ENCODE measurements at regions not wholly inside any gene's neighbourhood (a gene's known extent, or its start where the extent isn't known, plus 50 kb on each side); places are given as distances from the start of the nearest gene placed in this dataset.

DNA sequence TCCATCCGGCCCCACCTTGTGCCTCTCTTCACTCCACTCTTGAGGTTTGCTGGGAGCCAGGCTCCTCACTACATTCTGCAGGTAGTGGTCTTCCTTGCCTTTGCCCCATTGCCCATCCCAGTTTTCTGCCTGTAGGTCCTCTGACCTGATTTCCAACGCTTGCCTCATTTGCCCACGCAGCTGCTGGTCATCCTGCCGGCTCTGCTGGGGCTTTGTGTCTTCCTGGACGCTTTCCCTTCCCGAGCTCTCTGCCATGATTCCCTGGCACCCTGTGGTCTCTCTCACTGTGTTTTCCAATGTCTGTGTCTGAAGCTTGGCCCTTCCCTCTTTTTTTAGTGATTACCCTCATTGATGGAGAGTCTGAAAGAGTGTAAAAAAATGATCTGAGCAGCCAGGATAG lies 451.6 kb downstream of the UTRN start:
- DNase-seq, result no peak

DNA sequence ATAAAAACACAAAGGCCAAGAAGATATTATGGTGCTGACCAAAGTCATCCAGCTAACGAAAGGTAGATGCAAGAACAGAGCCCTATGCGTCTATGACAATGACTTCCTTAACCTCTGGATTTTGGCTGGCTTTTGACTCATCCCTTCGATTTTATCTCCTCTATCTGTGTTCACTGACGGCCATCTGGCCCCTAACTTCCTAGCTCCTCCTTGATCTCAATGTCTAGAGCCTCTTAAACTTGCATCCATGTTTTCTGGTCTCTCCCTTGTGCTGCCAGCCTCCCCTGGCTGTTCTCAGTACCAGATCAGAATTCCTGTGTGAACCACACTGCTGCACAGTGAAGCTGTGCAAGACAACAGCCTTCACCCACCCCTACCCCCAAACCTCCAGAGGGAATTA lies 452.9 kb downstream of the UTRN start:
- DNase-seq, result no peak

- no peak for DNase-seq
Measured at GRCh38 chr6:144739873-144740272, 454.7 kb downstream of the UTRN start.

DNA sequence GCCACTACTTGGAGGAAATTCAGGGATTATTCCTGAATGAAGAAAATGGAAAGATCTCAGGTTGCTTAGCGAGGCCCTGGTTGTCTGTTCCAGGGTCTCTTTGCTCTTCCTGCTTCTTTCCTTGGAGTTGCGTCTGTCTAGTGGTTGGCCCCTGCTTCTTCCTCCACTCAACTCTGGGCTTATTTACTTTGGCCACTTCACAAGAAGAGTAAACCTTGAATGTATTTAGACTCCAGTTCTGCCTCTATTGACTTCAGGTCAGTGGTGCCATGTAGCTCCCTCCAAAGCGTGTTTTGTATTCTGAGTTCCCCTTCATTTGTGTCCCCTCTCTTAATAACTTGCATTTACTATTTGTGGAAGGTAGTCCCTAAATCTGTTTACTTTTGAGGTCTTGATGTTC lies 456.5 kb downstream of the UTRN start:
- DNase-seq, result no peak

- DNase-seq, result no peak
Measured at GRCh38 chr6:144742779-144743178, 457.6 kb downstream of the UTRN start.

- no peak for DNase-seq
Measured at GRCh38 chr6:144744720-144745119, 459.6 kb downstream of the UTRN start.

DNA sequence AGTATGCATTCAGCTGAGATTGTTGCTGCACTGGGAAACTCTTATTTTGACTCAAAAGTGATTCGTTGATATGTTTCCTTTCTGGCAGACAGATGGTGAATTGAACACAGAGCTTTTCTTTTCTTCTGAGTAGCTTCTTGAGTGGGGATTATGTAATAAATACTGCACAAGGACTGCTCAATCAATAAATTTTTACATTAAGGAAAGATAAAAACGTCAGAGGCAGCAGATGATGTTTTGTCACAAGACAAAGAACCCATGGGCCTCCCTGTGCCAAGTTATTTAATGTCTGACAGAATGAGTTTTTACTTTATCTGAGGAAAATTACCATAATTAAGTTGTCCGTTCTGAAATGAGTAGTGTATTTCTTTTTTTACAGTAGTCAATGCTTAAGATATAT lies 460.3 kb downstream of the UTRN start:
- no peak for DNase-seq

GRCh38 chr6:144746902-144747469 lies 461.9 kb downstream of the UTRN start:
- DNase-seq, result no peak

DNA sequence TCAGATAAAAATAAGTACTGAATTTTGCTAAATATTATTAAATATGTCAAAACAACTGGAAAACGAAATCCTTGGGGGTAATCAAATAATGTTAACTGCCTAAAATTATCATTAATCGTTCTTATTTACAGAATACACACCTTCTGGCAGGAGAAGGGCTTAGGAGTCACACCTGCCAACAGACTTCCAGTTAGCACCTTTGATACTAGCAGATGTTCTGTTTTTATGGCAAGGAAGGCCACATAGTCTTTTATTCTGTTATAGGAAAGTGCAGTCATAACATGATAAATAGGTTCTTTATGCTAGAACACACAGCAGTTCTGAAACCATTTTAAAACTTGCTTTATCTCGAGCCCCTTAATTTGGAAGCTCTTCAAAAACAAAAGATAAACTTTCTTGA lies 464.1 kb downstream of the UTRN start:
- no peak for DNase-seq

- no peak for DNase-seq
Measured at GRCh38 chr6:144753023-144753705, 468.0 kb downstream of the UTRN start.

GRCh38 chr6:144756469-144756868 lies 471.3 kb downstream of the UTRN start:
- no peak for DNase-seq

GRCh38 chr6:144757299-144757698 lies 472.2 kb downstream of the UTRN start:
- DNase-seq, result no peak

DNA sequence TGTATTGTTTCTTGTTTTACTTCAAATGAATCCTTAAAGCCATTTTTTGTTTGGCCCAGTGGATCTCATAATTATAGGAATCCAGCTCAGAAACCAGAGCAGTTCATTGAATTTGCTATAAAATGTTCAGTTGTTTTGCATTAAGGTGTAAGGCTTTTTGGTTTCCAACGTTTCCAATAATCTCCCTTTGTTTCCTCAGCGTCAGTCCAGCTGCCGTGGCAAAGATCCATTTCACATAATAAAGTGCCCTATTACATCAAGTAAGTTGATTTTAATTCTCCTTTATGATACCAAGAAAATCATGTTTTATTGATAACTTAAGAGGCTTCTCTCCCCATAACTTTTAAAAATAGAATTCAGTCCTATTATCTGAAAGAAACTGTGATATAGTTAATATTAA lies 472.6 kb downstream of the UTRN start:
- DNase-seq, result no peak

DNA sequence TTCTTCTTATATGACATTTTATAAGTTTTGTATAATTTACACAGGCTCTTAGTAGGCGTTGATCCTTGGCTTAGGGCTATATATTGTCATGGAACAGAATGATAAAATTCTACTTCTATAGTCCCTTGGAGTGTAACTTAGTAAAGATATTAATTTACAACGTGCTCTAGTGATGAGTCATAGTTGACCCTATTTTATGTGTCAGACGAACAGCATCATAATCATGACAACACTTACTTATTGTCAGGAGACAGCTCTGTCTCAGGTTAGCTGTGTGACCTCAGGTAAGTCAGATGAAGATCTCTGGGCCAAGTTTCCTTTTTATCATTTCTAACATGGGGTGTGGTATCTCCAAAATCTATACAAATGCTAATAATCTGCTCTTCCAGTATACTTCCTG lies 473.5 kb downstream of the UTRN start:
- peak; percentile 5 for DNase-seq

GRCh38 chr6:144762469-144762868 lies 477.3 kb downstream of the UTRN start:
- no peak for DNase-seq

GRCh38 chr6:144767051-144767450 lies 481.9 kb downstream of the UTRN start:
- DNase-seq, result no peak

DNA sequence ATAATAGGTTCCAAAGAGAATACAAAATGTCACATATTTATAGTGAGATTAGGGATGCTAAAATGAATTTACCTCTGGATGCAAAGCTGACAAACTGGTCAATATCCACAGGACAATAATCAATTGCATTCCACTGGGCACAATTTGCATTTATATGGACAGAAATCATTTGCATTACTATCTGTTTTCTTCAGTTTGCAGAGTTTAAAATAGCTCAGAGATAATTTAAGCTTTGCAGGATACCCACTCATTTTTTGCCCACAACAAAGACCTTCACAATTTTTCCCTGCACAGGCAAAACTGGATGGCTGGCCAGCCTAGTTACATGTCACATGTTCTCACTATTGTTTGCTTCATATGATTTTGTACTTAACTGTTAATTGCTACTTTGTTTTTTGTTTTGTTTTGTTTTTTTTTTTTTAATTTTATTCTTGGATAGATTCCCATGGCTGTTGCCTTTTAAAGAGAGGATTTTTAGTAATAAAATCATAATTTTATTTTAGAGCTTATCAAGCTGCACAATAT lies 483.5 kb downstream of the UTRN start:
- DNase-seq, result no peak

DNA sequence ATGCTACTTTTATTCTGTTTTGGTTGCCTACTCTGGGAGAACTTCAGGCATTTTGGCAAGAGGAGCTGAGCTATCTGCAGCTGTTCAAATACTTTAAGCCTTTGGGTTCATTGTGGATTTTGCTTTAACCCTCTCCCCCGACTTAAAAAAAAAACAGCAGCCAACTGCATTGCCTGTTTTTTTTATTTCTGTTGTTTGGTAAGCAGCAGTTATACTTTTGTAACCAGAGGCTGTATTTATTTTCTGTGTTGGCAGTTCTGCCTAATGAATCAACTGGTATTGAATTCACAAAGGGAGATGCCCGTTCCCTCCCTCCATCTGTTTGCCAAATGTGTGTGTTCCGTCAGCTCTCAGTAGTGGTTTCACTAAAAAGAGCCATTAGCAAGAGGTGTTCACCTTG lies 484.0 kb downstream of the UTRN start:
- DNase-seq, result no peak

- no peak for DNase-seq
Measured at GRCh38 chr6:144776031-144776819, 491.1 kb downstream of the UTRN start.

GRCh38 chr6:144777249-144777648 lies 492.1 kb downstream of the UTRN start:
- no peak for DNase-seq

DNA sequence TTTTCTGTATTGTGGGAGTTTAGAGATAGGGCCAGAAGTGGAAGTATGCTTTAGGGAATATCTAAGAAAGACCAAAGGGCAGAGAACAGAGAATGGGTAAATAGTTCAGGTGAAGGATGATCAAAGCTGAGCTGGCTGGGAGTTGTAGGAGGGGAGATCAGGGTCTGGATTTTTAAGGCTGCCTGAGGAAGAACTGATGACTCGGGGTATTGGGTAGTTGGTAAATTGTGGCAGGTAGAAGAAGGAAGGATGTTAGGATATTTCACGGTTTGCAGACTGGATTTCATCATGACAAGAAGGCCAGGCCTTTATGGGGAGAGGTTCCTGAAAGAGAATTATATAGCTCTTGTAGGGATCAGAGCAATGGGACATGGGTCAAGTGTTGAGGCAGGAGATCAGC lies 492.9 kb downstream of the UTRN start:
- no peak for DNase-seq

GRCh38 chr6:144778773-144779492 lies 493.8 kb downstream of the UTRN start:
- DNase-seq, result no peak

DNA sequence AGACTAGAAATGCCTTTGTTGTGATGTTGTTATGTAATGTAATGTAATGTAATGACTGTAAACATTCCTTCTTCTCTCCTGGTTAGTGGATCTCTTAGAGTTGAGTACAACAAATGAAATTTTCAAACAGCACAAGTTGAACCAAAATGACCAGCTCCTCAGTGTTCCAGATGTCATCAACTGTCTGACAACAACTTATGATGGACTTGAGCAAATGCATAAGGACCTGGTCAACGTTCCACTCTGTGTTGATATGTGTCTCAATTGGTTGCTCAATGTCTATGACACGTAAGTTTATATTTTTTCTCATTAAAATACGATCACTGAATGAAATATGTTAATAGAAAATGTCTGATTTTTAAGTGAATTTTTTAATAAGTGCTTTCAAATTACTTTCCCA lies 496.7 kb downstream of the UTRN start:
- no peak for DNase-seq

Measured in NCI-H226 (cell line).